ENCODE measurements at regions not wholly inside any gene's neighbourhood (a gene's known extent, or its start where the extent isn't known, plus 50 kb on each side); places are given as distances from the start of the nearest gene placed in this dataset.

- TF ChIP-seq CTCF (IDR thresholded peaks at IDR 0.05; ENCODE audit: low read depth, low read length), result no peak
- CTCF ChIA-PET, result no interaction called here
Measured at GRCh38 chr3:73207946-73208440, 146.5 kb downstream of the EBLN2 start.

GRCh38 chr3:73210759-73211158 is 149.3 kb downstream of the EBLN2 start:
- no peak for TF ChIP-seq CTCF (IDR thresholded peaks at IDR 0.05; ENCODE audit: low read depth, low read length)
- CTCF ChIA-PET, result no interaction called here
- DNase-seq (ENCODE audit: low read depth, low spot score), result no peak
- POLR2A ChIA-PET, result no interaction called here
- Histone ChIP-seq H3K9me3 (ENCODE audit: control insufficient read depth, insufficient read depth, low read length) (no peaks in the 10 kb centered on the region), H3K27me3 (ENCODE audit: control insufficient read depth, insufficient read depth, low read length) (no peaks in the 10 kb centered on the region), H3K27ac (ENCODE audit: low read depth, low read length) (no peak overlapping the region), H3K4me3 (ENCODE audit: low read depth, low read length) (no peak overlapping the region)

More at GRCh38 chr3:73207946-73208440, 146.5 kb downstream of the EBLN2 start:
- Histone ChIP-seq H3K27ac (ENCODE audit: low read depth, low read length) (no peak overlapping the region), H3K4me3 (ENCODE audit: low read depth, low read length) (no peak overlapping the region), H3K27me3 (ENCODE audit: control insufficient read depth, insufficient read depth, low read length) (no peaks in the 10 kb centered on the region), H3K9me3 (ENCODE audit: control insufficient read depth, insufficient read depth, low read length) (no peaks in the 10 kb centered on the region)
- DNase-seq (ENCODE audit: low read depth, low spot score), result no peak
- POLR2A ChIA-PET, result no interaction called here

- DNase-seq (ENCODE audit: low read depth, low spot score), result no peak
- Histone ChIP-seq H3K4me3 (ENCODE audit: low read depth, low read length) (no peak overlapping the region), H3K27ac (ENCODE audit: low read depth, low read length) (no peak overlapping the region), H3K9me3 (ENCODE audit: control insufficient read depth, insufficient read depth, low read length) (no peaks in the 10 kb centered on the region), H3K27me3 (ENCODE audit: control insufficient read depth, insufficient read depth, low read length) (no peaks in the 10 kb centered on the region)
- no peak for TF ChIP-seq CTCF (IDR thresholded peaks at IDR 0.05; ENCODE audit: low read depth, low read length)
- POLR2A ChIA-PET, result no interaction called here
- CTCF ChIA-PET, result interaction anchor here (0.6 kb wide), 1 partner anchor 120 kb away, joined by 3 read pairs; no protein-coding TSS in a partner anchor
Measured at GRCh38 chr3:73212683-73213082, 151.2 kb downstream of the EBLN2 start.

- no peaks in the 10 kb centered on the region for H3K9me3 ChIP-seq (ENCODE audit: control insufficient read depth, insufficient read depth, low read length)
- no peak for DNase-seq (ENCODE audit: low read depth, low spot score)
- H3K27ac ChIP-seq (ENCODE audit: low read depth, low read length), result no peak overlapping the region
- ChIA-PET POLR2A (no interaction called here), CTCF (no interaction called here)
- no peak overlapping the region for H3K4me3 ChIP-seq (ENCODE audit: low read depth, low read length)
- TF ChIP-seq CTCF (IDR thresholded peaks at IDR 0.05; ENCODE audit: low read depth, low read length), result no peak
- H3K27me3 ChIP-seq (ENCODE audit: control insufficient read depth, insufficient read depth, low read length), result no peaks in the 10 kb centered on the region
Measured at GRCh38 chr3:73213896-73214295, 152.4 kb downstream of the EBLN2 start.

GRCh38 chr3:73214846-73215245 is 153.4 kb downstream of the EBLN2 start:
- TF ChIP-seq CTCF (IDR thresholded peaks at IDR 0.05; ENCODE audit: low read depth, low read length), result no peak
- ChIA-PET POLR2A (no interaction called here), CTCF (no interaction called here)
- DNase-seq (ENCODE audit: low read depth, low spot score), result no peak
- H3K27me3 ChIP-seq (ENCODE audit: control insufficient read depth, insufficient read depth, low read length), result no peaks in the 10 kb centered on the region
- H3K27ac ChIP-seq (ENCODE audit: low read depth, low read length), result no peak overlapping the region
- no peaks in the 10 kb centered on the region for H3K9me3 ChIP-seq (ENCODE audit: control insufficient read depth, insufficient read depth, low read length)
- H3K4me3 ChIP-seq (ENCODE audit: low read depth, low read length), result no peak overlapping the region
